NT2/D1 (cell line): ENCODE measurements at regions not wholly inside any gene's neighbourhood (a gene's known extent, or its start where the extent isn't known, plus 50 kb on each side); places are given as distances from the start of the nearest gene placed in this dataset.

Experiments used
- DNase-seq: peaks from one replicate; pipeline ENCODE4 v3.0.0-alpha.2; 2011; ENCODE audit warnings: low read depth, low spot score
- H3K27me3 ChIP-seq: 2 replicates; pipeline ENCODE4 v1.6.0; 2011; ENCODE audit warnings: mild to moderate bottlenecking; ENCODE audit not compliant: insufficient read length, insufficient read depth
- H3K36me3 ChIP-seq: 2 replicates; pipeline ENCODE4 v1.6.1; 2011; ENCODE audit warnings: mild to moderate bottlenecking, low read length, mixed read lengths; ENCODE audit not compliant: insufficient read depth, insufficient read length
- H3K4me1 ChIP-seq: 2 replicates; pipeline ENCODE4 v1.5.1; 2011; ENCODE audit not compliant: insufficient read depth, insufficient read length
- H3K4me3 ChIP-seq: 2 replicates; pipeline ENCODE4 v1.5.1; 2011; ENCODE audit warnings: low read depth; ENCODE audit not compliant: insufficient read length
- H3K9ac ChIP-seq: 2 replicates; pipeline ENCODE4 v1.6.0; 2011; ENCODE audit warnings: low read depth; ENCODE audit not compliant: insufficient read length
- H3K9me3 ChIP-seq: 2 replicates; pipeline ENCODE4 v1.5.1; 2011; ENCODE audit warnings: mild to moderate bottlenecking, low read length; ENCODE audit not compliant: insufficient read depth
- SUZ12 ChIP-seq: IDR thresholded peaks from 2 replicates; pipeline ENCODE4 v1.6.1; 2011; ENCODE audit not compliant: insufficient read length, insufficient read depth; ENCODE audit errors: extremely low read depth
- YY1 ChIP-seq: IDR thresholded peaks from 2 replicates; pipeline ENCODE4 v1.6.1; 2011; ENCODE audit not compliant: insufficient read length, insufficient read depth
- ZNF274 ChIP-seq: IDR thresholded peaks from 2 replicates; pipeline ENCODE4 v1.6.1; 2011; ENCODE audit warnings: mild to moderate bottlenecking, low read depth, low read length

DNA sequence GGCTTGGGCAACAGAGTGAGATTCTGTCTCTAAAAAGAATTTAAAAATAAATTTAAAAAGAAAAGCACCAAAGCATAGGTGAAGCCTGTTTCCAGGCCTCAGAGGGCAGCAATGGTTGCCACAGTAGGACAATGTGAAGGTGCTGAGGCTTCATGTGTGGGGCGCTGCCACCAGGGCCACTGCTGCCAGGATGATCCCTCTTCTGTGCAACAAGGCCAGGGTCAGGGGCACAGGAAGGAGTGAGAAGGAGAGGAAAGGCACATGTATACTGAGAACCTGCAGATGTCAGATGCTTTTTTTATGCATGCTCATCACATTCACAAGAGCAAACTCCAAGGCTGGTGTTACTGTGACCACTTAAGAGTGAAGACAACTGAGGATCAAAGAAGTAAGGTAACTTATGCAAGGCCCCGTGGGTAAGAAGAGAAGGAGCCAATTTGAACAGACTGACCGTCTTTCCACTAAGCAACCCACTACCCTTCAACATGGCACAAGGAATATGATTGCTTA lies 79.7 kb upstream of the ACKR3 start:
- Histone ChIP-seq H3K4me1 (peaks cover 4% of the 10 kb centered on the region), H3K4me3 (no peak overlapping the region), H3K9me3 (no peaks in the 10 kb centered on the region; the same call in 1 of the 2 replicates), H3K36me3 (no peaks in the 10 kb centered on the region), H3K9ac (no peak overlapping the region), H3K27me3 (no peaks in the 10 kb centered on the region)
- TF ChIP-seq SUZ12 (no peak), YY1 (no peak), ZNF274 (no peak)
- DNase-seq, result no peak

DNA sequence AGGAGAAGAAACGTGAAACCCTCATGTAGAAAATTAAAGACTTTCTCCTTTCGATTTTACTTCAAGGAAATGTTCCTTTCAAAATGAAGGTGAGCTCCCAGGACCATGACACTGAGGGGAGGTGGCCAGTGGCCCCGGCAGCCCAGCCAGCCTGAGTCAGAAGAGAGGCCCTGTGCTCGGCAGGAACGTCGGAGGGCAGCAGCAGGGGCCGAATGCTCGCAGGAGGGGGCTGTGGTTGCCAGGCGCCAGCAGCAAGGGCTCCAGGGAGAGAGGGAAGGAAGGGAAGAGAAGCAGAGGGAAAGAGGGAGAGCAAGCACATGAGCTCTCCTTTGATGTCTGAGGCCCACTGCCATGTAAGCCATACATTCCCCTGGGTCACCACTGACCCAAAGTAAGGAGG lies 73.3 kb upstream of the ACKR3 start:
- no peak overlapping the region for H3K9ac ChIP-seq
- H3K9me3 ChIP-seq, result no peaks in the 10 kb centered on the region; the same call in 1 of the 2 replicates
- no peaks in the 10 kb centered on the region for H3K27me3 ChIP-seq
- no peak overlapping the region for H3K4me3 ChIP-seq
- no peaks in the 10 kb centered on the region for H3K36me3 ChIP-seq
- peaks cover 4% of the 10 kb centered on the region for H3K4me1 ChIP-seq
- no peak for DNase-seq
- TF ChIP-seq ZNF274 (no peak), SUZ12 (no peak), YY1 (no peak)

- no peak for TF ChIP-seq SUZ12
- no peak for TF ChIP-seq ZNF274
- H3K9me3 ChIP-seq, result no peaks in the 10 kb centered on the region
- no peak for DNase-seq
- no peak overlapping the region for H3K4me3 ChIP-seq
- no peaks in the 10 kb centered on the region for H3K27me3 ChIP-seq
- H3K36me3 ChIP-seq, result no peaks in the 10 kb centered on the region
- H3K9ac ChIP-seq, result no peak overlapping the region
- peaks cover 4% of the 10 kb centered on the region for H3K4me1 ChIP-seq
Observed at GRCh38 chr2:236498369-236498768, 71.3 kb upstream of the ACKR3 start.

- Histone ChIP-seq H3K9ac (no peak overlapping the region), H3K27me3 (no peaks in the 10 kb centered on the region), H3K4me3 (no peak overlapping the region), H3K9me3 (no peaks in the 10 kb centered on the region), H3K4me1 (peaks cover 4% of the 10 kb centered on the region), H3K36me3 (no peaks in the 10 kb centered on the region)
- TF ChIP-seq ZNF274, result no peak
- no peak for TF ChIP-seq YY1
- no peak for DNase-seq
Observed at GRCh38 chr2:236499691-236500578, 69.7 kb upstream of the ACKR3 start.

GRCh38 chr2:236501026-236501425 lies 68.6 kb upstream of the ACKR3 start:
- DNase-seq, result no peak
- no peak for TF ChIP-seq SUZ12
- no peak for TF ChIP-seq ZNF274
- no peak for TF ChIP-seq YY1
- Histone ChIP-seq H3K9me3 (no peaks in the 10 kb centered on the region), H3K4me1 (peaks cover 4% of the 10 kb centered on the region), H3K9ac (no peak overlapping the region), H3K27me3 (no peaks in the 10 kb centered on the region), H3K36me3 (no peaks in the 10 kb centered on the region), H3K4me3 (no peak overlapping the region)

- Histone ChIP-seq H3K4me3 (no peak overlapping the region), H3K4me1 (peaks cover 2% of the 10 kb centered on the region), H3K27me3 (no peaks in the 10 kb centered on the region), H3K36me3 (no peaks in the 10 kb centered on the region), H3K9me3 (no peaks in the 10 kb centered on the region), H3K9ac (no peak overlapping the region)
- no peak for DNase-seq
- no peak for TF ChIP-seq SUZ12
- TF ChIP-seq ZNF274, result no peak
- TF ChIP-seq YY1, result no peak
Observed at GRCh38 chr2:236501531-236501930, 68.1 kb upstream of the ACKR3 start.

DNA sequence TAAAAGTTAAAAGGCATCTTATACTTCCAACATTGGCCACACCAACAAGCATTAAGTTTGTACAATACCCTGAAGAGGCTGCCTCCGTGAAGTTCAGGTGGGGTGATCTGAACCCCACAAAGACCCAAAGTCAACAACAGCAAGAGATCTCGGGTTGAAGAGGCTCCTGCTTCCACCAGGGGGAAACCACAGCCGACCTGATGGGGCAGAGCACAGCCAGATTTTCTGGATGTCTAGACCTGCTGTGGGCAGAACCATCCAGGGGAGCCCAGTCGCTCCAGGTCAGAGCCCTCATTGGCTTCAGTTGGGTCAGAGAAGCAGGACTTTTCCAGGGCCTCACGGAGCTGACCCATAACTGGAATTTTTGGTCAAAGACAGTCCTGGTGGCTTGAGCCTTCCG lies 66.5 kb upstream of the ACKR3 start:
- Histone ChIP-seq H3K36me3 (no peaks in the 10 kb centered on the region), H3K9me3 (no peaks in the 10 kb centered on the region), H3K4me1 (no peaks in the 10 kb centered on the region), H3K4me3 (no peak overlapping the region), H3K9ac (no peak overlapping the region), H3K27me3 (peaks cover 5% of the 10 kb centered on the region)
- DNase-seq, result no peak
- TF ChIP-seq ZNF274 (no peak), YY1 (no peak), SUZ12 (no peak)
